Osteocyte (in vitro differentiated cells): ENCODE measurements at regions not wholly inside any gene's neighbourhood (a gene's known extent, or its start where the extent isn't known, plus 50 kb on each side); places are given as distances from the start of the nearest gene placed in this dataset.

Source experiments
- DNase-seq: peaks from one replicate; pipeline ENCODE4 v3.0.0; 2021; ENCODE audit warnings: mixed read lengths; ENCODE audit not compliant: unreplicated experiment; ENCODE audit errors: extremely low spot score
- H3K27ac Mint-ChIP-seq: one replicate; pipeline ENCODE4 v1.8.0; 2021; ENCODE audit warnings: mild to moderate bottlenecking, mixed read lengths; ENCODE audit not compliant: unreplicated experiment
- H3K27me3 Mint-ChIP-seq: one replicate; pipeline ENCODE4 v1.8.0; 2021; ENCODE audit warnings: mixed read lengths; ENCODE audit not compliant: unreplicated experiment
- H3K36me3 Mint-ChIP-seq: one replicate; pipeline ENCODE4 v1.8.0; 2021; ENCODE audit warnings: mixed read lengths; ENCODE audit not compliant: unreplicated experiment
- H3K4me1 Mint-ChIP-seq: one replicate; pipeline ENCODE4 v1.8.0; 2021; ENCODE audit warnings: mixed read lengths; ENCODE audit not compliant: unreplicated experiment
- H3K4me3 Mint-ChIP-seq: one replicate; pipeline ENCODE4 v1.8.0; 2021; ENCODE audit warnings: mild to moderate bottlenecking, moderate library complexity, mixed read lengths; ENCODE audit not compliant: unreplicated experiment
- H3K9me3 Mint-ChIP-seq: one replicate; pipeline ENCODE4 v1.8.0; 2021; ENCODE audit warnings: mixed read lengths; ENCODE audit not compliant: unreplicated experiment
- TF ChIP-seq, protein P1 (sequence below): fragments of 200-600 bp; sonication (generic); IDR thresholded peaks from 2 replicates; pipeline ENCODE4 v1.5.0; 2021; ENCODE audit warnings: antibody characterized with exemption, mild to moderate bottlenecking, moderate library complexity

- peaks cover 48% of the 10 kb centered on the region for H3K9me3 Mint-ChIP-seq
- H3K4me1 Mint-ChIP-seq = no peaks in the 10 kb centered on the region
- no peak overlapping the region for H3K27ac Mint-ChIP-seq
- no peak overlapping the region for H3K4me3 Mint-ChIP-seq
- H3K27me3 Mint-ChIP-seq = no peaks in the 10 kb centered on the region
- no peaks in the 10 kb centered on the region for H3K36me3 Mint-ChIP-seq
- no peak for DNase-seq
- TF ChIP-seq, protein P1, sequence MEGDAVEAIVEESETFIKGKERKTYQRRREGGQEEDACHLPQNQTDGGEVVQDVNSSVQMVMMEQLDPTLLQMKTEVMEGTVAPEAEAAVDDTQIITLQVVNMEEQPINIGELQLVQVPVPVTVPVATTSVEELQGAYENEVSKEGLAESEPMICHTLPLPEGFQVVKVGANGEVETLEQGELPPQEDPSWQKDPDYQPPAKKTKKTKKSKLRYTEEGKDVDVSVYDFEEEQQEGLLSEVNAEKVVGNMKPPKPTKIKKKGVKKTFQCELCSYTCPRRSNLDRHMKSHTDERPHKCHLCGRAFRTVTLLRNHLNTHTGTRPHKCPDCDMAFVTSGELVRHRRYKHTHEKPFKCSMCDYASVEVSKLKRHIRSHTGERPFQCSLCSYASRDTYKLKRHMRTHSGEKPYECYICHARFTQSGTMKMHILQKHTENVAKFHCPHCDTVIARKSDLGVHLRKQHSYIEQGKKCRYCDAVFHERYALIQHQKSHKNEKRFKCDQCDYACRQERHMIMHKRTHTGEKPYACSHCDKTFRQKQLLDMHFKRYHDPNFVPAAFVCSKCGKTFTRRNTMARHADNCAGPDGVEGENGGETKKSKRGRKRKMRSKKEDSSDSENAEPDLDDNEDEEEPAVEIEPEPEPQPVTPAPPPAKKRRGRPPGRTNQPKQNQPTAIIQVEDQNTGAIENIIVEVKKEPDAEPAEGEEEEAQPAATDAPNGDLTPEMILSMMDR = no peak
Observed at GRCh38 chr16:51276336-51276735, 125.3 kb upstream of the SALL1 start.

GRCh38 chr16:51272420-51272819, 121.3 kb upstream of the SALL1 start:
- no peak for DNase-seq
- TF ChIP-seq, protein P1 = no peak
- Mint-ChIP-seq H3K4me1 (no peaks in the 10 kb centered on the region), H3K9me3 (peaks cover 37% of the 10 kb centered on the region), H3K27me3 (no peaks in the 10 kb centered on the region), H3K36me3 (no peaks in the 10 kb centered on the region), H3K4me3 (no peak overlapping the region), H3K27ac (no peak overlapping the region)

GRCh38 chr16:51271156-51271701, 120.2 kb upstream of the SALL1 start:
- H3K27ac Mint-ChIP-seq = no peak overlapping the region
- H3K36me3 Mint-ChIP-seq = no peaks in the 10 kb centered on the region
- peaks cover 37% of the 10 kb centered on the region for H3K9me3 Mint-ChIP-seq
- TF ChIP-seq, protein P1 = no peak
- no peaks in the 10 kb centered on the region for H3K27me3 Mint-ChIP-seq
- no peak for DNase-seq
- no peaks in the 10 kb centered on the region for H3K4me1 Mint-ChIP-seq
- H3K4me3 Mint-ChIP-seq = no peak overlapping the region

DNA sequence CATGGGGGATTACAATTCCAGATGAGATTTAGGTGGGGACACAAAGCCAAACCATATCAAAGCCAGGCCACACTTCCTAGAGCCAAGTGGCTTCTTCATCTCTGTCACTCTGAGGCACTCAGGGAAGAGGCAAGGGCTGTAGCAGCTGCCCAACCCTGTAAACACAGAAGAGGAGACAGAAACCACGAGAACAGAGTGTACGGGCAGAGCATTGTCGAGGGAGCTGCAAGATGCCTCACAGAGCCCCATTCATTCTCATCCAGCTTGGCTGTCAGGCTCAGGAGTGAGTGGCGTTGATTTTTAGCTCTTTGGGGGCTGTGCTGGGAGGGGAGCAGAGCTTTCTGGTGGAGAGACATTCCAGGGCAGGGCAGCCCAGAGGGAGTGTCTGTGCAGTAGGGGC, 117.2 kb upstream of the SALL1 start:
- no peaks in the 10 kb centered on the region for H3K36me3 Mint-ChIP-seq
- H3K27me3 Mint-ChIP-seq = no peaks in the 10 kb centered on the region
- H3K4me3 Mint-ChIP-seq = no peak overlapping the region
- no peak overlapping the region for H3K27ac Mint-ChIP-seq
- no peak for DNase-seq
- no peaks in the 10 kb centered on the region for H3K4me1 Mint-ChIP-seq
- TF ChIP-seq, protein P1 = no peak
- peaks cover 39% of the 10 kb centered on the region for H3K9me3 Mint-ChIP-seq

GRCh38 chr16:51267681-51268080, 116.6 kb upstream of the SALL1 start:
- TF ChIP-seq, protein P1 = no peak
- Mint-ChIP-seq H3K4me3 (no peak overlapping the region), H3K36me3 (no peaks in the 10 kb centered on the region), H3K4me1 (no peaks in the 10 kb centered on the region), H3K27me3 (no peaks in the 10 kb centered on the region), H3K27ac (no peak overlapping the region), H3K9me3 (peaks cover 37% of the 10 kb centered on the region)
- DNase-seq = no peak
